ENCODE measurements at regions not wholly inside any gene's neighbourhood (a gene's known extent, or its start where the extent isn't known, plus 50 kb on each side); places are given as distances from the start of the nearest gene placed in this dataset.
"Not testable (repeated sequence)": the region's sequence is repeated elsewhere in the genome, so short reads cannot be mapped to it uniquely, and the experiment has no call there.

DNA sequence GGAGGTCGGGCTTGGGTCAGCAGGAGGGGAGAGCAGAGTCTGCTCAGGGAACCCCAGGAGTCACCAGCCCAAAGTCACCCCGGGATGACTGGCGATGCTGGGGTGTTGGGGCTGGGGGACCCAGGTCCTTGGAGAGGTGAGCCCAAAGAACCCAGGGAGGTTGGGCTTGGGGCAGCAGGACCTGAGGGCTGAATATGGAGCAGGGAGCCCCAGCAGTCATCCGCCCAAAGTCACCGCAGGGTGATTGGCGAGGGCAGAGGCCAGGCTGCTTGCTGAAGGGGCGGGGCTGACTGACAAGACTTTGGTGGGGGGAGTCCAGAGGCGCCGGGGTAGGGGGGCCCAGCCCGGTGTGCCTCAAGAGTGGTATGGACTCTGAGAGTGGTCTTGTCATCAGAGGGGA, 151.2 kb downstream of the TBC1D2B start:
- not testable (repeated sequence) for TF ChIP-seq POLR2A, EP300 (IDR thresholded peaks at IDR 0.05)
- TF ChIP-seq, protein P1, sequence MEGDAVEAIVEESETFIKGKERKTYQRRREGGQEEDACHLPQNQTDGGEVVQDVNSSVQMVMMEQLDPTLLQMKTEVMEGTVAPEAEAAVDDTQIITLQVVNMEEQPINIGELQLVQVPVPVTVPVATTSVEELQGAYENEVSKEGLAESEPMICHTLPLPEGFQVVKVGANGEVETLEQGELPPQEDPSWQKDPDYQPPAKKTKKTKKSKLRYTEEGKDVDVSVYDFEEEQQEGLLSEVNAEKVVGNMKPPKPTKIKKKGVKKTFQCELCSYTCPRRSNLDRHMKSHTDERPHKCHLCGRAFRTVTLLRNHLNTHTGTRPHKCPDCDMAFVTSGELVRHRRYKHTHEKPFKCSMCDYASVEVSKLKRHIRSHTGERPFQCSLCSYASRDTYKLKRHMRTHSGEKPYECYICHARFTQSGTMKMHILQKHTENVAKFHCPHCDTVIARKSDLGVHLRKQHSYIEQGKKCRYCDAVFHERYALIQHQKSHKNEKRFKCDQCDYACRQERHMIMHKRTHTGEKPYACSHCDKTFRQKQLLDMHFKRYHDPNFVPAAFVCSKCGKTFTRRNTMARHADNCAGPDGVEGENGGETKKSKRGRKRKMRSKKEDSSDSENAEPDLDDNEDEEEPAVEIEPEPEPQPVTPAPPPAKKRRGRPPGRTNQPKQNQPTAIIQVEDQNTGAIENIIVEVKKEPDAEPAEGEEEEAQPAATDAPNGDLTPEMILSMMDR (IDR thresholded peaks at IDR 0.05) = not testable (repeated sequence)

Measured in tibial nerve (tissue), 4 donors.